ENCODE measurements at regions not wholly inside any gene's neighbourhood (a gene's known extent, or its start where the extent isn't known, plus 50 kb on each side); places are given as distances from the start of the nearest gene placed in this dataset.
"Not testable (repeated sequence)": the region's sequence is repeated elsewhere in the genome, so short reads cannot be mapped to it uniquely, and the experiment has no call there.

- not testable (repeated sequence) for DNase-seq
These were observed 112.9 kb downstream of the PCSK1 start for GRCh38 chr5:96319981-96320739.

DNA sequence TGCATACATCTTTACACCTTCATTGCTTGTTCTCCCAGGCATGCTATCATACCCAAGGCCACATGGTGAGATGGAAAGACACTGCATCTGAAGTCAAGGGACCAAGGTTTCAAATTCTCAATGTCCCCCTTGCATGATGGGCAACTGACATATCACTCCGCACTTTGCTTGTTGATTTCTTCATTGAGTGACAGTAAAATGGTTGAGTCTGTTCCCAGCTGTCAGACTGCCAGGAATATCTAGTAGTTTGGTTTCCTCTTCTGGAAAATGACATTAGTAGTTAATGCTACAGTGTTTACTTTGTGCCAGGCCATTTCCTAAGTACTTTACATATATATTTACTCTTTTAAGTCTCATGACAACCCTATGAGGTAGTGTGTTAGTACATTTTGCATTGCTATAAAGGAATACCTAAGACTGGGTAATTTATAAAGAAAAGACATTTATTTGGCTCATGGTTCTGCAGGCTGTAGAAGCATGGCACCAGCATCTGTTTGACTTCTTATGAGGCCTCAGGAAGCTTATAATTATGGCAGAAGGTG is 114.4 kb downstream of the PCSK1 start:
- no peak for DNase-seq

DNA sequence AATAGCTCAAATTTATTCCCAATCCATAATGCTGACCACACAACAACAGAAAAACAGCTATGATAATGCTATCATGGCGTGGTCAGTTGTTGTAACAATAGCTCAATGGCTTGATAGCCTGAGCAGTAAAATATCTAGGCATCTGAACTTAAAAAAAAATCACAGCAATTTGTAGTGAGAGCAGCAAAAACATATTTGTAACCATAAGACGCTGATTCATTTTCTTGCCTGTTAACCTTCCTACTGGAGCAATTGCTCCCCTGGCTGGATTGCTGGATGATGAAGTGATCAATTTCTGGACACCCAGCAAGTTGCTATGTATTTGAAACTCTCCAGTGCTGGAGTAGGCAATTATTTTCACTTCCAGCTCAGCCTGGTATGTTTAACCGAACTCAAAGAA is 115.1 kb downstream of the PCSK1 start:
- no peak for DNase-seq

DNA sequence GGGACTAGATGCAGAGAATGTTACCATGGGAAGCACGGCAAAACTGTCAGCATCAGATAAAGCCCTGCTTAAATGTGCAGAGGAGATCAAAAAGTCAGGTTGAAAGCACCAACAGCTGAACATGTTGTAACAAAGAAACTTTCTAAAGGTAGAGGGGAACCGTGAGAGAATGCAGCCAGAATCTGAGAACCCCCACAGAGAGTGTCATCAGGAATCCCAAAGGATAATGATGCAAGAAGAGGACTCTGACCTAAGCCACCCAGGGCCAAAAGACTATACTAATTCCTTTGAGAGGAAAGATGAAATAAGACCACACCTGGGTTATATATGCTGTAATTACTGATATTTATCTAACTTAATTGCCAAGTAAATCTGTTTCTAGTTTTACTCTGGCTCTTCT is 116.6 kb downstream of the PCSK1 start:
- DNase-seq, result no peak

DNA sequence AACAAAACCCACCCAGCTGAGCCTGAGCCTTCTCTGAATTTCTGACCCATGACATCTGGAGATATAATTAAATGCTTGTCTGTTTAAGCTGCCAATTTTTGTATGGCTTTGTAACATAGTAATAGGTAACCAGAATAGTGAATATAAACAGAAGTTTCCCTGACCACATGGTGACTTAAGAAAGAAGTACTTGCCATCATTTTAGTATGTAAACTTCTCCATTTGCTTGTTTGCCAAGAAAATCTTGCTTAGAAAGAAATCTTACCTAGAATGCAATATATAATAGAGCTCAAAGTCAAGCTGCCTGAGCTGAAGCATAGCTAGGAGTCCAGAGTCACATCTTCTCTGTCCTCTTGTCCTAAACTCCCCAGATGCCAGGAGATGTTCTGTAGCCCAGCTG is 117.0 kb downstream of the PCSK1 start:
- no peak for DNase-seq

DNA sequence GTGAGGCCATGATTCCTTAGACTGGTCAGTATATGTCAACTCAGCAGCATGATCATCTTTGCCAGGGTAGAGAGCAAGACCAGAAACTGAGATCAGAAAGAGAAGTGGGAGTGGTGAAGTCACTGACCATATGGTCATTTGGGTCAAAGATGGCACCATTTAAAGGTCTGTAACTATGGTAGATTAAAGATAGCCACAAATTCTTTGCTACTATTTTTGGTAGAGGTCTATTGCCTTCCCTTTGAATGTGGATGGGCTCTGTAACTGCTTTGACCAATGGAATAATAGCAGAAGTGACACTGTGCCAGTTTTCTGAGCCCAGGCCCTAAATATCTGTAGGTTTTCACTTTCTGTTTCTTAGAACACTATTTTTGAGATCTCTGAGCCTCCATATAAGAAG is 117.6 kb downstream of the PCSK1 start:
- DNase-seq, result no peak

DNA sequence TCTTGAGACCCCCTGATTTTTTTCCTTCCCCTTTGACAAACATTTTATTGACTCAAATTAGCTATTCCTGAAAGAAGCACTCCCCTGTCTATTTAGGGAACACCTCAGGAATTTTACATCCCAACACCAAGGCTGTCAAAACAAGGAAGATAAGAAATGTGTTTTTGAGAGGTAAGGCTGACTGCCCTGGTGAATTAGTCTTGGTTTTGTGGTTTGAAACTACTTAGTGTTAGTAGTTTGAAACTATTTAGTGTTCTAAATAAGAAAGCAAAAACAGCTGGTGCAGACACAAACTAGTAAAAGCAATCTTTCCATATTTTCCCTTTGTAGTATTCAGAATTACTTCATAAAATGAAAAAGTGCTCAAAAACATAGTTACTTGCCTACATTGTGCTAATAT is 120.7 kb downstream of the PCSK1 start:
- no peak for DNase-seq

DNA sequence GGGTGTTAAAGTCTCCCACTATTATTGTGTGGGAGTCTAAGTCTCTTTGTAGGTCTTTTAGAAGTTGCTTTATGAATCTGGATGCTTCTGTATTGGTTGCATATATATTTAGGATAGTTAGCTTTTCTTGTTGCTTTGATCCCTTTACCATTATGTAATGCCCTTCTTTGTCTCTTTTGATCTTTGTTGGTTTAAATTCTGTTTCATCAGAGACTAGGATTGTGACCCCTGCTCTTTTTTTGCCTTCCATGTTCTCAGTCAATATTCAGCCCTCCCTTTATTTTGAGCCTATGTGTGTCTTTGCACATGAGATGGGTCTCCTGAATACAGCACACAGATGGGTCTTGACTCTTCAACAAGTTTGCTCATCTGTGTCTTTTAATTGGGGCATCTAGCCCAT is 126.0 kb downstream of the PCSK1 start:
- not testable (repeated sequence) for DNase-seq

DNA sequence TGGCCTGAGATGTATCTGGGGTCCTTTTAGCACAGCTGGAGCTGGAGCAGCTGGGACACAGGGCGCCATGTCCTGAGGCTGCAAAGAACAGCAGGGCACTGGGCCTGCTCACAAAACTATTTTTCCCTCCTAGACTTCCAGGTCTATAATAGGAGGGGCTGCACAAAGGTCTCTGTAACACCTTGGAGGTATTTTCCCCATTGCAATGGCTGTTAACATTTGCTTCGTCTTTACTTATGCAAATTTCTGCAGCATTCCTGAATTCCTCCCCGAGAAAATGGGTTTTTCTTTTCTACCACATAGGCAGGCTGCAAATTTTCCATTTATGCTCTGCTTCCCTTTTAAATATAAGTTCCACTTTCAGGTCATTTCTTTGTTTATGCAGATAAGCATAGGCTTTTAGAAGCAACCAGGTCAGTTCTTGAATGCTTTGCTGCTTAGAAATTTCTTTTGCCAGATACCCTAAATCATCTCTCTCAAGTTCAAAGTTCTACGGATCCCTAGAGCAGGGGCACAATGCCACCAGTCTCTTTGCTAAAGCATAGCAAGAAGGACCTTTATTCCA is 130.8 kb downstream of the PCSK1 start:
- no peak for DNase-seq

- peak; percentile 36 for DNase-seq
These were observed 132.1 kb downstream of the PCSK1 start for GRCh38 chr5:96300976-96301375.

- DNase-seq, result no peak
These were observed 135.2 kb downstream of the PCSK1 start for GRCh38 chr5:96297867-96298266.

DNA sequence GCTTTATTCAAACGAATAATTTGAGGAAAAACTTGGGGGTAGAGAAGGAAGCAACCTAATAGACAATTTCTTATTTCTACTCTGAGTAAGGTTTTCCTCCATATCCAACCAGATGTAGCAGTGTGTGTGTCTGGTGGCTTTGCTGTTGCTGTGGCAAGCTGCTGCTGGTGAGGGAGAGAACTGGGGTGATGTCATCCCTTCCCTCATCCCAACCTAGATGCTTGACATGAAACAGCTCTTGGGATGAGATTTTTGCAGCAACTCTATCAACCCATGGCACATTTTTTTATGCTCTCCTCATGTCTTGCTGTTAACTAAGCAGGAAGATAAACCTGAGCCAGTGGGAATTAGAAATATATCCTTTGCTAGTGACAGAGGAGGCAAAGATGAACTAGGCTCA is 135.8 kb downstream of the PCSK1 start:
- DNase-seq, result no peak

DNA sequence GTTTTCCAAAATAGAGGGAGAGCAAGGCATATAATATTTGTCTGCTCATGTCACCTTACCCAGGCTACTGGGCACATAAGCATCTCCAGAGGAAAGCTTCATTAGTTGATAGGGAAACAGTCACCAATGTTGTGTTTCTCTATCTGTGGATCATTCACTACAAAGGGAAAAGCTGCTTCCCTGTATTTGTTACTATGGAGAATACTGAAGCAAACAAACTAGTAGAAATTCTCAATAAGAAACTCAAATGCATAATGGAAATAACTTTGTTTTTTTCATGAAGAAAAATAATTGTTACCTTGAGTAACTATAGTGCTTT is 138.2 kb downstream of the PCSK1 start:
- no peak for DNase-seq

GRCh38 chr5:96293966-96294883 is 138.8 kb downstream of the PCSK1 start:
- no peak for DNase-seq

DNA sequence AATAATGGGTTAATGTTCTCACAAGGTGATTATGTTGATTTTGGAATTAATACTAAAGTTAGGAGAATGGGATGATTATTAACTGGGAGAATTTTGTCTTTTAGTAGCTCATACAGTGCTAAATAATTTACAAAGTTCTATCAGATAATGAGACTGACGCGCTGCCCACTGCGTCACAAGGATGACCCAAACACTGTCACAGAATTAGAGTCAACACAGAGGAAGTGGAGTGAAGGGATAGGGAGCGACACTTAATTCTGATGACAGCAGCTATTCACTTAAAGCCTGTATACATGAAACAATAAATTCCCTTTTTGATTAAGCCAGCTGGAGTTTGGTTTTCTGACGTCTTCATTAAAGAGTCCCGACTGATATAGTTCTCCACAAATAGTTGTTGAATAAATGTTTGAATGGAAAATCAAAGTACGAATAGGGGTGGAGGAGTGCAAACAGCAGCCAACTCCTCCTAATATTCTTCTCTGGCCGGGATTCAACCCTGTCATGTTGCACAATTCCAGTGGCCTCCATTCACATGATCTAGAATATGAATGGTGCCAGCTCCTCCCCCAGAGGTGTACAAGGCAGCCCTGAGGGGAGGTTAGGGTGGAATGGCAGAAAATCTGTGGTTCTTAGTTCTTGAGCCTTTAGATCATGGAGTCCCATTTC is 140.3 kb downstream of the PCSK1 start:
- DNase-seq, result no peak

DNA sequence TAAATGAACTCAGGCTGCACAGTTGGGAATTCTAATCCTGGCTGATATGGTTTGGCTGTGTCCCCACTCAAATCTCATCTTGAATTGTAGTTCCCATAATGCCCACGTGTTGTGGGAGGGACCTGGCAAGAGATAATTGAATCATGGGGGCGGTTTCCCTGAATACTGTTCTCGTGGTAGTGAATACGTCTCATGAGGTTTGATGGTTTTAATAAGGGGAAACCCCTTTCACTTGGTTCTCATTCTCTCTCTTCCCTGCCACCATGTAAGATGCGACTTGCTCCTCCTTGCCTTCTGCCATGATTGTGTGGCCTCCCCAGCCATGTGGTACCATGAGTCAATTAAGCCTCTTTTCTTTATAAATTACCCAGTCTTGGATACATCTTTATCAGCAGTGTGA is 143.8 kb downstream of the PCSK1 start:
- DNase-seq, result peak; percentile 0

DNA sequence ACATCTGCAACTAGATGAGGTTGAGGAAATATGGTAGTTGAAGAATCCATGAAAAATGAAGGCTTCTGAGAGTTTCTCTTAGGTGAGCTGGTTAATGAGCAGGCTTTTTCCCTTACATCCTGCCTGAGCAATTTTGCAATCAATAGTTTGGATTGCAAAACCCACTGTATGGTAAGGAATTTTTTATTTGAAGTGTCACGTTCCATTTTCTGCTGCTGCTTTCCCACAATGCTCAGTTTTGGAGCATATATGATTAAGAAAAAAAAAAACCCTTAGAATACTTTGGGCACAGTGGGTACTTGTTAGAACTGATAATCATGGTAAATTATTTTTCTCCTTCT is 144.2 kb downstream of the PCSK1 start:
- DNase-seq, result no peak

GRCh38 chr5:96288166-96288844 is 144.7 kb downstream of the PCSK1 start:
- DNase-seq, result peak; percentile 9

GRCh38 chr5:96287136-96287535 is 145.9 kb downstream of the PCSK1 start:
- DNase-seq, result no peak

GRCh38 chr5:96285823-96286222 is 147.2 kb downstream of the PCSK1 start:
- no peak for DNase-seq

GRCh38 chr5:96284727-96285389 is 148.2 kb downstream of the PCSK1 start:
- DNase-seq, result no peak

GRCh38 chr5:96283589-96283988 is 149.5 kb downstream of the PCSK1 start:
- DNase-seq, result no peak
